DOHH2 (cell line): ENCODE measurements at regions not wholly inside any gene's neighbourhood (a gene's known extent, or its start where the extent isn't known, plus 50 kb on each side); places are given as distances from the start of the nearest gene placed in this dataset.

Experiments used
- CTCF ChIP-seq: fragments of 200-600 bp; sonication (generic); IDR thresholded peaks from one replicate; pipeline ENCODE4 v1.5.1; 2014; ENCODE audit warnings: antibody characterized with exemption, mild to moderate bottlenecking, low read depth, low read length; ENCODE audit not compliant: poor library complexity, severe bottlenecking
- EZH2phosphoT487 ChIP-seq: fragments of 200-600 bp; sonication (generic); IDR thresholded peaks from 2 replicates; pipeline ENCODE4 v1.6.1; 2017; ENCODE audit warnings: borderline replicate concordance, mild to moderate bottlenecking, antibody characterized with exemption, low read length, moderate library complexity, mixed read lengths

DNA sequence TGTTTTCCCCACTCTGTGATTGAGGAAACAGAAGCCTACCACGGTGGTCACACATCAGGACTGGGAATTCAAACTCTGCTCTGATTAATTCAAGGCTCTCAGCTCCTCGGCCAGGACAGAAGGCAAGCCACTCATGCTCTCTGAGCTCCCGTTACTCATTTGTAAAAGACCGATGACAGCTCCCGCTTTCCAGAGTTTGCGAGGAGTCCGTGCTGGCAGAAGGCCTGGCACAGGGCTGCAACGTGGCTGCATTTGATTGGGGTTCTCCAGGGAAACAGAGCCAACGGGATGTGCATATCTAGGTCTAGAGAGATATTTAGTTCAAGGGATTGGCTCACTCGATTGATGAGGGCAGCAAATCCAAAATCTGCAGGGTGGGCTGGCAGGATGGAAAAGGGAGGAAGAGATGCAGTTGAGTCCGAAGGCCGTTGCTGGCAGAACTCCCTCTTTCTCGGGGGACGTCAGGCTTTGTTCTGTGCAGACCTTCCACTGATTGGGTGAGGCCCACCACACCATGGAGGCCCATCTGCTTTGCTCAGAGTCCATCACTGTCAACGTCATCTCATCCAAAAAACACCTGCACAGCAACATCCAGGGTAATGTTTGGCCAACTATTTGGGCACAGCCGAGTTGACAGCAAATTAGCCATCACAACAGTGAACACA lies 215.5 kb upstream of the RPL38 start:
- no peak for TF ChIP-seq CTCF
- no peak for TF ChIP-seq EZH2phosphoT487
